ENCODE measurements at regions not wholly inside any gene's neighbourhood (a gene's known extent, or its start where the extent isn't known, plus 50 kb on each side); places are given as distances from the start of the nearest gene placed in this dataset.

- TF ChIP-seq CTCF (IDR thresholded peaks at IDR 0.05) (no peak), EZH2phosphoT487 (IDR thresholded peaks at IDR 0.05) (no peak)
These were observed 97.3 kb upstream of the RASSF8 start for GRCh38 chr12:25861226-25861625.

All from neural progenitor cell (in vitro differentiated cells).